NB4 (cell line): ENCODE measurements at regions not wholly inside any gene's neighbourhood (a gene's known extent, or its start where the extent isn't known, plus 50 kb on each side); places are given as distances from the start of the nearest gene placed in this dataset.

ENCODE experiments used
- MAX ChIP-seq: IDR thresholded peaks from 2 replicates; pipeline ENCODE4 v1.6.1; 2011; ENCODE audit warnings: low read depth, low read length
- POLR2A ChIP-seq: IDR thresholded peaks from 2 replicates; pipeline ENCODE4 v1.6.1; 2011; ENCODE audit warnings: mild to moderate bottlenecking; ENCODE audit not compliant: insufficient read length; ENCODE audit errors: extremely low read depth
- TF ChIP-seq, protein P1 (sequence below): IDR thresholded peaks from one replicate; pipeline ENCODE4 v1.5.1; 2012; ENCODE audit warnings: low read depth, low read length

DNA sequence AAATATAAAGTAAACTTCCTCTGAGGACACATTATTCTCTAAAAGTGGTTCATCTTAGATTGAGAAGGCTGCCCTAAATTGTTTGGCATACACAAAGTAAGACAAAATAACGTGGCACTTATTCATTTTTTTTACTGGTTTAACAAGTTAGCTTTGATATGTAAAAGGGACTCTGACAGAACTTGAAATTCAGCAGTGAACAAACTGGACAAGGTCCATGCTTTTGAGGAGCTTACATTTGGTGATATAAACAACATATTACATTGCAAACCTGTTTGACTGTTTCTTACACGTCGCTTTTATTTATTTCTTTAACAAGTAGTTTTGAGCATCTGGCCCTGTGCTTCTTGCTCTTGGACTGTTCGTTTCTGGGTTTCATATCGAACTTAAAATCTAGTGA is 253.1 kb upstream of the POM121L12 start:
- no peak for TF ChIP-seq POLR2A
- TF ChIP-seq, protein P1, sequence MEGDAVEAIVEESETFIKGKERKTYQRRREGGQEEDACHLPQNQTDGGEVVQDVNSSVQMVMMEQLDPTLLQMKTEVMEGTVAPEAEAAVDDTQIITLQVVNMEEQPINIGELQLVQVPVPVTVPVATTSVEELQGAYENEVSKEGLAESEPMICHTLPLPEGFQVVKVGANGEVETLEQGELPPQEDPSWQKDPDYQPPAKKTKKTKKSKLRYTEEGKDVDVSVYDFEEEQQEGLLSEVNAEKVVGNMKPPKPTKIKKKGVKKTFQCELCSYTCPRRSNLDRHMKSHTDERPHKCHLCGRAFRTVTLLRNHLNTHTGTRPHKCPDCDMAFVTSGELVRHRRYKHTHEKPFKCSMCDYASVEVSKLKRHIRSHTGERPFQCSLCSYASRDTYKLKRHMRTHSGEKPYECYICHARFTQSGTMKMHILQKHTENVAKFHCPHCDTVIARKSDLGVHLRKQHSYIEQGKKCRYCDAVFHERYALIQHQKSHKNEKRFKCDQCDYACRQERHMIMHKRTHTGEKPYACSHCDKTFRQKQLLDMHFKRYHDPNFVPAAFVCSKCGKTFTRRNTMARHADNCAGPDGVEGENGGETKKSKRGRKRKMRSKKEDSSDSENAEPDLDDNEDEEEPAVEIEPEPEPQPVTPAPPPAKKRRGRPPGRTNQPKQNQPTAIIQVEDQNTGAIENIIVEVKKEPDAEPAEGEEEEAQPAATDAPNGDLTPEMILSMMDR = no peak
- no peak for TF ChIP-seq MAX
